ENCODE measurements at regions not wholly inside any gene's neighbourhood (a gene's known extent, or its start where the extent isn't known, plus 50 kb on each side); places are given as distances from the start of the nearest gene placed in this dataset.

- TF ChIP-seq RAD21 (IDR thresholded peaks at IDR 0.05; ENCODE audit: low read length) (no peak), CTCF (conservative IDR thresholded peaks at IDR 0.05; ENCODE audit: low read depth, low read length) (no peak)
Measured at GRCh38 chr10:109432281-109432680, 491.0 kb downstream of the XPNPEP1 start.

Measured in IMR-90 (cell line).